GM19023 (cell line): ENCODE measurements at regions not wholly inside any gene's neighbourhood (a gene's known extent, or its start where the extent isn't known, plus 50 kb on each side); places are given as distances from the start of the nearest gene placed in this dataset.

Experiments
- ATAC-seq: cut with Tn5 transposase; IDR thresholded peaks from one replicate; pipeline ENCODE4 v1.9.1; 2021; ENCODE audit warnings: mild to moderate bottlenecking, moderate library complexity; ENCODE audit not compliant: unreplicated experiment

GRCh38 chr1:50358962-50359361 is 64.3 kb downstream of the DMRTA2 start:
- no peak for ATAC-seq

- ATAC-seq: no peak
Observed at GRCh38 chr1:50357186-50357585, 66.1 kb downstream of the DMRTA2 start.

- no peak for ATAC-seq
Observed at GRCh38 chr1:50354813-50355212, 68.4 kb downstream of the DMRTA2 start.

- no peak for ATAC-seq
Observed at GRCh38 chr1:50352428-50352827, 70.8 kb downstream of the DMRTA2 start.

- ATAC-seq: no peak
Observed at GRCh38 chr1:50350868-50351267, 72.4 kb downstream of the DMRTA2 start.

- no peak for ATAC-seq
Observed at GRCh38 chr1:50350421-50350820, 72.8 kb downstream of the DMRTA2 start.

GRCh38 chr1:50349242-50349565 is 74.0 kb downstream of the DMRTA2 start:
- ATAC-seq: no peak

- no peak for ATAC-seq
Observed at GRCh38 chr1:50348449-50349241, 74.6 kb downstream of the DMRTA2 start.

- no peak for ATAC-seq
Observed at GRCh38 chr1:50347933-50348332, 75.3 kb downstream of the DMRTA2 start.

- ATAC-seq: no peak
Observed at GRCh38 chr1:50346621-50347020, 76.6 kb downstream of the DMRTA2 start.

GRCh38 chr1:50343323-50343722 is 79.9 kb downstream of the DMRTA2 start:
- ATAC-seq: no peak

- no peak for ATAC-seq
Observed at GRCh38 chr1:50342525-50342924, 80.7 kb downstream of the DMRTA2 start.

GRCh38 chr1:50335036-50335435 is 88.2 kb downstream of the DMRTA2 start:
- no peak for ATAC-seq

GRCh38 chr1:50333595-50333974 is 89.7 kb downstream of the DMRTA2 start:
- peak; percentile 83 for ATAC-seq

GRCh38 chr1:50332941-50333594 is 90.2 kb downstream of the DMRTA2 start:
- ATAC-seq: peak; percentile 73

- ATAC-seq: no peak
Observed at GRCh38 chr1:50329332-50329932, 93.8 kb downstream of the DMRTA2 start.

GRCh38 chr1:50328552-50328951 is 94.7 kb downstream of the DMRTA2 start:
- ATAC-seq: no peak

- no peak for ATAC-seq
Observed at GRCh38 chr1:50326026-50326425, 97.2 kb downstream of the DMRTA2 start.

- no peak for ATAC-seq
Observed at GRCh38 chr1:50322579-50322978, 100.7 kb downstream of the DMRTA2 start.

GRCh38 chr1:50318428-50318827 is 104.8 kb downstream of the DMRTA2 start:
- ATAC-seq: no peak

- no peak for ATAC-seq
Observed at GRCh38 chr1:50308878-50309277, 114.4 kb downstream of the DMRTA2 start.

GRCh38 chr1:50305808-50306207 is 117.4 kb downstream of the DMRTA2 start:
- ATAC-seq: no peak
